Smooth muscle cell (in vitro differentiated cells): ENCODE measurements at regions not wholly inside any gene's neighbourhood (a gene's known extent, or its start where the extent isn't known, plus 50 kb on each side); places are given as distances from the start of the nearest gene placed in this dataset.

Experiments used
- DNase-seq: peaks from one replicate; lab custom pipeline; 2025; ENCODE audit not compliant: unreplicated experiment; lab: John Stamatoyannopoulos, UW
- H2AFZ ChIP-seq: fragments of 200-600 bp; sonication (generic); 2 replicates; pipeline ENCODE4 v1.6.0; 2016; ENCODE audit warnings: antibody characterized with exemption, low read depth, mild to moderate bottlenecking
- H3F3A ChIP-seq: fragments of 200-600 bp; sonication (generic); 2 replicates; pipeline ENCODE4 v1.6.0; 2017; ENCODE audit warnings: antibody characterized with exemption, low read depth
- H3K27ac ChIP-seq: fragments of 200-600 bp; sonication (generic); 2 replicates; pipeline ENCODE4 v1.5.1; 2016; ENCODE audit warnings: low read depth, mild to moderate bottlenecking
- H3K27me3 ChIP-seq: fragments of 200-600 bp; sonication (generic); 2 replicates; pipeline ENCODE4 v1.6.1; 2016; ENCODE audit warnings: low read depth, mild to moderate bottlenecking
- H3K36me3 ChIP-seq: fragments of 200-600 bp; sonication (generic); 2 replicates; pipeline ENCODE4 v1.5.1; 2016; ENCODE audit warnings: low read depth
- H3K4me1 ChIP-seq: fragments of 200-600 bp; sonication (generic); 2 replicates; pipeline ENCODE4 v1.5.1; 2016; ENCODE audit warnings: low read depth
- H3K4me2 ChIP-seq: fragments of 200-600 bp; sonication (generic); 2 replicates; pipeline ENCODE4 v1.6.0; 2016; ENCODE audit warnings: mild to moderate bottlenecking
- H3K4me3 ChIP-seq: fragments of 200-600 bp; sonication (generic); 2 replicates; pipeline ENCODE4 v1.5.1; 2016; ENCODE audit warnings: mild to moderate bottlenecking
- H3K79me2 ChIP-seq: fragments of 200-600 bp; sonication (generic); 2 replicates; pipeline ENCODE4 v1.6.0; 2016; ENCODE audit warnings: low read depth, mild to moderate bottlenecking
- H3K9ac ChIP-seq: fragments of 200-600 bp; sonication (generic); 2 replicates; pipeline ENCODE4 v1.6.0; 2016; ENCODE audit warnings: low read depth
- H3K9me3 ChIP-seq: fragments of 200-600 bp; sonication (generic); replicated peaks from 2 replicates; pipeline ENCODE4 v1.5.1; 2016; ENCODE audit warnings: low read depth
- H4K20me1 ChIP-seq: fragments of 200-600 bp; sonication (generic); 2 replicates; pipeline ENCODE4 v1.6.0; 2016; ENCODE audit warnings: low read depth
- CTCF ChIP-seq: fragments of 200-600 bp; sonication (generic); IDR thresholded peaks from 2 replicates; pipeline ENCODE4 v1.5.1; 2017; ENCODE audit warnings: borderline replicate concordance, mild to moderate bottlenecking, antibody characterized with exemption; ENCODE audit not compliant: insufficient read depth, poor library complexity, severe bottlenecking
- WGBS: methylation state at CpG from one replicate; pipeline ENCODE4 v1.1.7; 2016; ENCODE audit warnings: low lambda C conversion rate; 5-methylcytosine and 5-hydroxymethylcytosine counted together

GRCh38 chr22:49106096-49106841 is 721.4 kb downstream of the BRD1 start:
- Histone ChIP-seq H2AFZ (no peak overlapping the region), H3K9me3 (no peaks in the 10 kb centered on the region), H3F3A (no peaks in the 10 kb centered on the region), H3K4me1 (no peaks in the 10 kb centered on the region), H3K27ac (no peak overlapping the region), H3K4me3 (no peak overlapping the region), H3K4me2 (no peak overlapping the region), H3K9ac (no peak overlapping the region), H4K20me1 (no peaks in the 10 kb centered on the region), H3K79me2 (no peaks in the 10 kb centered on the region), H3K27me3 (peaks cover 5% of the 10 kb centered on the region), H3K36me3 (no peaks in the 10 kb centered on the region)
- WGBS, result 92% methylated on average over 12 of the region's 12 CpGs
- no peak for TF ChIP-seq CTCF
- no peak for DNase-seq

- Histone ChIP-seq H3K79me2 (no peaks in the 10 kb centered on the region), H3K36me3 (no peaks in the 10 kb centered on the region), H3K27ac (no peak overlapping the region), H3K9me3 (no peaks in the 10 kb centered on the region), H3F3A (no peaks in the 10 kb centered on the region), H3K4me2 (no peak overlapping the region), H4K20me1 (no peaks in the 10 kb centered on the region), H2AFZ (no peak overlapping the region), H3K9ac (no peak overlapping the region), H3K27me3 (peaks cover 5% of the 10 kb centered on the region), H3K4me3 (no peak overlapping the region), H3K4me1 (no peaks in the 10 kb centered on the region)
- WGBS, result 91% methylated on average over 7 of the region's 7 CpGs
- no peak for TF ChIP-seq CTCF
- DNase-seq, result no peak
Measured at GRCh38 chr22:49104434-49104833, 723.2 kb downstream of the BRD1 start.

- WGBS, result 84% methylated on average over 15 of the region's 15 CpGs
- TF ChIP-seq CTCF, result no peak
- Histone ChIP-seq H2AFZ (no peak overlapping the region), H4K20me1 (no peaks in the 10 kb centered on the region), H3K9me3 (no peaks in the 10 kb centered on the region), H3K27me3 (peaks cover 5% of the 10 kb centered on the region), H3K4me2 (no peak overlapping the region), H3F3A (no peaks in the 10 kb centered on the region), H3K79me2 (no peaks in the 10 kb centered on the region), H3K27ac (no peak overlapping the region), H3K9ac (no peak overlapping the region), H3K4me3 (no peak overlapping the region), H3K4me1 (no peaks in the 10 kb centered on the region), H3K36me3 (no peaks in the 10 kb centered on the region)
- no peak for DNase-seq
Measured at GRCh38 chr22:49103314-49104059, 724.2 kb downstream of the BRD1 start.
